ENCODE measurements at regions not wholly inside any gene's neighbourhood (a gene's known extent, or its start where the extent isn't known, plus 50 kb on each side); places are given as distances from the start of the nearest gene placed in this dataset.

DNA sequence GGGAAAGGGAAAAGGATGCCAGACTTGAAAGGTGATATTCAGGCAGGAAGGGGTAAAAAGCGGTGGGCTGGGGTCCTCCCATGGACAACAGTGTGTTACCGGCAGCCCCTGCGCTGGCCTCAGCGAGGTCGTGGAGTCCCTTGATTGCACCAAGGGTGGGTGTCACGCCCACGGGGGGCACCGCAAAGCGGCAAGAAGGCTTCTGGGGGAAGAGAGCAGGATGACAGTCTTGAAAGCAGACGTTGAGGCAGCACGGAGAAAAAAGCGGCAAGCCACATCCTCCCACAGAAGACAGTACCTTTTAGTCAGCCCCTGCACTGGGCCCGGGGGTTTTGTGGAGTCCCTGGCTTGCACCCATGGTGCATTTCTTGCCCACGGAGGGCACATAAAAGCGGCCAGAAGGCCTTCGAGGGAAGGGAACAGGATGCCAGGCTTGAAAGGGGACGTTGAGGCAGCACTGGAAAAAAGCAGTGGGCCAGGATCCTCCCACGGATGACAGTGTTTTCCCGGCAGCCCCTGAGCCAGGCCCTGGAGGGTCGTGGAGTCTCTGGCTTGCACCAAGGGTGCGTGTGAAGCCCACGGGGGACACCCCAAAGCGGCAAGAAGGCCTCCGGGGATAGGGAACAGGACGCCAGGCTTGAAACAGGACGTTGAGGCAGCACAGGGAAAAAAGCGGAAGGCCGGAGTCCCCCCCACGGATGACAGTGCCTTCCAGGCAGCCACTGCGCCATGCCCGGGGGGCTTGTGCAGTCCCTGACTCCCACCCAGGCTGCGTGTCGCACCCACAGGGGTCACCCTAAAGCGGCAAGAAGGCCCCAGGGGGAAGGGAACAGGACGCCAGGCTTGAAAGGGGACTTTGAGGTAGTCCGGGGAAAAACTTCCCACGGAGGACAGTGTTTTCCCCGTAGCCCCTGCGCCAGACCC lies 162.2 kb upstream of the ALG10B start (continued):
- TF ChIP-seq, protein P1, sequence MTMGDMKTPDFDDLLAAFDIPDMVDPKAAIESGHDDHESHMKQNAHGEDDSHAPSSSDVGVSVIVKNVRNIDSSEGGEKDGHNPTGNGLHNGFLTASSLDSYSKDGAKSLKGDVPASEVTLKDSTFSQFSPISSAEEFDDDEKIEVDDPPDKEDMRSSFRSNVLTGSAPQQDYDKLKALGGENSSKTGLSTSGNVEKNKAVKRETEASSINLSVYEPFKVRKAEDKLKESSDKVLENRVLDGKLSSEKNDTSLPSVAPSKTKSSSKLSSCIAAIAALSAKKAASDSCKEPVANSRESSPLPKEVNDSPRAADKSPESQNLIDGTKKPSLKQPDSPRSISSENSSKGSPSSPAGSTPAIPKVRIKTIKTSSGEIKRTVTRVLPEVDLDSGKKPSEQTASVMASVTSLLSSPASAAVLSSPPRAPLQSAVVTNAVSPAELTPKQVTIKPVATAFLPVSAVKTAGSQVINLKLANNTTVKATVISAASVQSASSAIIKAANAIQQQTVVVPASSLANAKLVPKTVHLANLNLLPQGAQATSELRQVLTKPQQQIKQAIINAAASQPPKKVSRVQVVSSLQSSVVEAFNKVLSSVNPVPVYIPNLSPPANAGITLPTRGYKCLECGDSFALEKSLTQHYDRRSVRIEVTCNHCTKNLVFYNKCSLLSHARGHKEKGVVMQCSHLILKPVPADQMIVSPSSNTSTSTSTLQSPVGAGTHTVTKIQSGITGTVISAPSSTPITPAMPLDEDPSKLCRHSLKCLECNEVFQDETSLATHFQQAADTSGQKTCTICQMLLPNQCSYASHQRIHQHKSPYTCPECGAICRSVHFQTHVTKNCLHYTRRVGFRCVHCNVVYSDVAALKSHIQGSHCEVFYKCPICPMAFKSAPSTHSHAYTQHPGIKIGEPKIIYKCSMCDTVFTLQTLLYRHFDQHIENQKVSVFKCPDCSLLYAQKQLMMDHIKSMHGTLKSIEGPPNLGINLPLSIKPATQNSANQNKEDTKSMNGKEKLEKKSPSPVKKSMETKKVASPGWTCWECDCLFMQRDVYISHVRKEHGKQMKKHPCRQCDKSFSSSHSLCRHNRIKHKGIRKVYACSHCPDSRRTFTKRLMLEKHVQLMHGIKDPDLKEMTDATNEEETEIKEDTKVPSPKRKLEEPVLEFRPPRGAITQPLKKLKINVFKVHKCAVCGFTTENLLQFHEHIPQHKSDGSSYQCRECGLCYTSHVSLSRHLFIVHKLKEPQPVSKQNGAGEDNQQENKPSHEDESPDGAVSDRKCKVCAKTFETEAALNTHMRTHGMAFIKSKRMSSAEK (CRISPR knock-in tag; IDR thresholded peaks at IDR 0.05; ENCODE audit: borderline replicate concordance): no peak
- TF ChIP-seq, protein P2, sequence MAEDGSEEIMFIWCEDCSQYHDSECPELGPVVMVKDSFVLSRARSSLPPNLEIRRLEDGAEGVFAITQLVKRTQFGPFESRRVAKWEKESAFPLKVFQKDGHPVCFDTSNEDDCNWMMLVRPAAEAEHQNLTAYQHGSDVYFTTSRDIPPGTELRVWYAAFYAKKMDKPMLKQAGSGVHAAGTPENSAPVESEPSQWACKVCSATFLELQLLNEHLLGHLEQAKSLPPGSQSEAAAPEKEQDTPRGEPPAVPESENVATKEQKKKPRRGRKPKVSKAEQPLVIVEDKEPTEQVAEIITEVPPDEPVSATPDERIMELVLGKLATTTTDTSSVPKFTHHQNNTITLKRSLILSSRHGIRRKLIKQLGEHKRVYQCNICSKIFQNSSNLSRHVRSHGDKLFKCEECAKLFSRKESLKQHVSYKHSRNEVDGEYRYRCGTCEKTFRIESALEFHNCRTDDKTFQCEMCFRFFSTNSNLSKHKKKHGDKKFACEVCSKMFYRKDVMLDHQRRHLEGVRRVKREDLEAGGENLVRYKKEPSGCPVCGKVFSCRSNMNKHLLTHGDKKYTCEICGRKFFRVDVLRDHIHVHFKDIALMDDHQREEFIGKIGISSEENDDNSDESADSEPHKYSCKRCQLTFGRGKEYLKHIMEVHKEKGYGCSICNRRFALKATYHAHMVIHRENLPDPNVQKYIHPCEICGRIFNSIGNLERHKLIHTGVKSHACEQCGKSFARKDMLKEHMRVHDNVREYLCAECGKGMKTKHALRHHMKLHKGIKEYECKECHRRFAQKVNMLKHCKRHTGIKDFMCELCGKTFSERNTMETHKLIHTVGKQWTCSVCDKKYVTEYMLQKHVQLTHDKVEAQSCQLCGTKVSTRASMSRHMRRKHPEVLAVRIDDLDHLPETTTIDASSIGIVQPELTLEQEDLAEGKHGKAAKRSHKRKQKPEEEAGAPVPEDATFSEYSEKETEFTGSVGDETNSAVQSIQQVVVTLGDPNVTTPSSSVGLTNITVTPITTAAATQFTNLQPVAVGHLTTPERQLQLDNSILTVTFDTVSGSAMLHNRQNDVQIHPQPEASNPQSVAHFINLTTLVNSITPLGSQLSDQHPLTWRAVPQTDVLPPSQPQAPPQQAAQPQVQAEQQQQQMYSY (CRISPR knock-in tag; IDR thresholded peaks at IDR 0.05): no peak
- TF ChIP-seq NR2C2 (CRISPR knock-in tag; IDR thresholded peaks at IDR 0.05) (no peak), TEAD1 (CRISPR knock-in tag; IDR thresholded peaks at IDR 0.05) (no peak), SMAD3 (CRISPR knock-in tag; IDR thresholded peaks at IDR 0.05; ENCODE audit: borderline replicate concordance) (no peak), SOX15 (CRISPR knock-in tag; IDR thresholded peaks at IDR 0.05) (no peak), HMGA2 (CRISPR knock-in tag; IDR thresholded peaks at IDR 0.05) (no peak), PRRX2 (CRISPR knock-in tag; IDR thresholded peaks at IDR 0.05) (no peak), KAT7 (CRISPR knock-in tag; IDR thresholded peaks at IDR 0.05; ENCODE audit: borderline replicate concordance) (no peak)
- TF ChIP-seq, protein P3, sequence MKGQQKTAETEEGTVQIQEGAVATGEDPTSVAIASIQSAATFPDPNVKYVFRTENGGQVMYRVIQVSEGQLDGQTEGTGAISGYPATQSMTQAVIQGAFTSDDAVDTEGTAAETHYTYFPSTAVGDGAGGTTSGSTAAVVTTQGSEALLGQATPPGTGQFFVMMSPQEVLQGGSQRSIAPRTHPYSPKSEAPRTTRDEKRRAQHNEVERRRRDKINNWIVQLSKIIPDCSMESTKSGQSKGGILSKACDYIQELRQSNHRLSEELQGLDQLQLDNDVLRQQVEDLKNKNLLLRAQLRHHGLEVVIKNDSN (CRISPR knock-in tag; IDR thresholded peaks at IDR 0.05): no peak

DNA sequence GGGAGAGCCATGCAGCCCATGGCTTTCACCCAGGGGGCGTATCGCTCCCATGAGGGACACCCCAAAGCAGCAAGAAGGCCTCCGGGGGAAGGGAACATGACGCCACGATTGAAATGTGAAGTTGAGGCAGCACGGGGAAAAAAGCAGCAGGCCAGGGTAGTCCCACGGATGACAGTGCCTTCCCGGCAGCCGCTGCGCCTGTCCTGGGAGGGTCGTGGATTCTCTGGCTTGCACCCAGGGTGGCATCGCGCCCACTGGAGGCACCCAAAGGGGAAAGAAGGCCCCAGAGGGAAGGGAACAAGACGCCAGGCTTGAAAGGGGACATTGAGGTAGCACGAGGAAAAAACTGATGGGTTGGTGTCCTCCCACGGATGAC lies 161.6 kb upstream of the ALG10B start:
- ATAC-seq: no peak
- H3K4me1 Mint-ChIP-seq: no peaks in the 10 kb centered on the region
- CTCF ChIA-PET: no interaction called here

More for the DNA sequence above, 161.6 kb upstream of the ALG10B start:
- no peak for DNase-seq (ENCODE audit: low spot score)
- Mint-ChIP-seq H3K27me3 (ENCODE audit: low read depth) (peaks cover 17% of the 10 kb centered on the region), H3K9me3 (peaks cover 42% of the 10 kb centered on the region), H3K4me3 (no peak overlapping the region), H3K36me3 (peaks cover 55% of the 10 kb centered on the region), H3K27ac (no peak overlapping the region)
- POLR2A ChIA-PET: no interaction called here
- TF ChIP-seq IRF2 (CRISPR knock-in tag; IDR thresholded peaks at IDR 0.05; ENCODE audit: borderline replicate concordance, low read depth) (no peak), CREM (CRISPR knock-in tag; IDR thresholded peaks at IDR 0.05) (no peak), JUN (CRISPR knock-in tag; IDR thresholded peaks at IDR 0.05) (no peak), CBFB (CRISPR knock-in tag; IDR thresholded peaks at IDR 0.05; ENCODE audit: low read depth) (no peak), ZNF317 (CRISPR knock-in tag; IDR thresholded peaks at IDR 0.05; ENCODE audit: borderline replicate concordance, low read depth) (no peak), CREB1 (CRISPR knock-in tag; IDR thresholded peaks at IDR 0.05) (no peak), GRHL2 (CRISPR knock-in tag; IDR thresholded peaks at IDR 0.05; ENCODE audit: insufficient replicate concordance, severe bottlenecking) (no peak), RELA (CRISPR knock-in tag; IDR thresholded peaks at IDR 0.05; ENCODE audit: borderline replicate concordance) (no peak), MYBL2 (CRISPR knock-in tag; IDR thresholded peaks at IDR 0.05) (no peak), KAT7 (CRISPR knock-in tag; IDR thresholded peaks at IDR 0.05; ENCODE audit: borderline replicate concordance) (no peak)
- TF ChIP-seq, protein P3 (CRISPR knock-in tag; IDR thresholded peaks at IDR 0.05): no peak
- TF ChIP-seq, protein P4, sequence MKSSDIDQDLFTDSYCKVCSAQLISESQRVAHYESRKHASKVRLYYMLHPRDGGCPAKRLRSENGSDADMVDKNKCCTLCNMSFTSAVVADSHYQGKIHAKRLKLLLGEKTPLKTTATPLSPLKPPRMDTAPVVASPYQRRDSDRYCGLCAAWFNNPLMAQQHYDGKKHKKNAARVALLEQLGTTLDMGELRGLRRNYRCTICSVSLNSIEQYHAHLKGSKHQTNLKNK (CRISPR knock-in tag; IDR thresholded peaks at IDR 0.05): no peak
- TF ChIP-seq, protein P5, sequence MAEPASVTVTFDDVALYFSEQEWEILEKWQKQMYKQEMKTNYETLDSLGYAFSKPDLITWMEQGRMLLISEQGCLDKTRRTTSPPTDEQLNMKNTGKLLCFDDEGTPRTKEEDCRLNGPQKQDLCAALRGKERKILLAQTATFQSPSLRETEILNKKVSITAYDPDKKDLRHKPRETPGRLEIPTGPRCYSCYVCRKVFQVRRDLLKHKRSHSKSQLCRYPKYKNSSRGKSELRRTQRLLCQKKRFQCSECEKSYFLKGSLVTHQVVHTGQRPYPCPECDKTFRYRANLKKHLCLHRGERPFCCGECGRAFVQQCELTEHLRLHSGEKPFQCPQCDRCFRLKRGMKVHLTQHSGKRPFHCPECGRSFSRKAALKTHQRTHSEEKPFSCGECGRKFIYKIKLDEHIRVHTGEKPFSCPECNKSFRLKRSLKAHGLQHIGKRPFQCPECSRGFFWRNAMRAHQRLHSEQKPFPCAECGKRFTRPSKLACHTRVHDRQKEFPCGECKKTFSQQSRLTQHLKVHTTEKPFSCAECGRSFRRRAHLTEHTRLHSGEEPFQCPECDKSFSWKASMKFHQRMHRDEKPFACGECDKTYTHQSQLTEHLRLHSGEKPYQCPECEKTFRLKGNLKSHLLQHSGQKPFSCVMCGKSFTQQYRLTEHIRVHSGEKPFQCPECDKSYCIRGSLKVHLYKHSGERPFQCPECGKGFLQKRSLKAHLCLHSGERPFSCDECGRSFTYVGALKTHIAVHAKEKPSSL (CRISPR knock-in tag; conservative IDR thresholded peaks at IDR 0.05): no peak
- TF ChIP-seq, protein P6, sequence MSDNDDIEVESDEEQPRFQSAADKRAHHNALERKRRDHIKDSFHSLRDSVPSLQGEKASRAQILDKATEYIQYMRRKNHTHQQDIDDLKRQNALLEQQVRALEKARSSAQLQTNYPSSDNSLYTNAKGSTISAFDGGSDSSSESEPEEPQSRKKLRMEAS (CRISPR knock-in tag; IDR thresholded peaks at IDR 0.05): no peak

Measured in WTC11 (cell line).